K562 (cell line): ENCODE measurements at regions not wholly inside any gene's neighbourhood (a gene's known extent, or its start where the extent isn't known, plus 50 kb on each side); places are given as distances from the start of the nearest gene placed in this dataset.

Experiments
- EHMT2 ChIP-seq: fragments of 450-650 bp; IDR thresholded peaks from 2 replicates; pipeline ENCODE4 v1.6.1; 2018; ENCODE audit warnings: antibody characterized with exemption
- ILK ChIP-seq: fragments of 450-650 bp; IDR thresholded peaks from 2 replicates; pipeline ENCODE4 v1.6.1; 2016; ENCODE audit warnings: missing genetic modification characterization, low read depth, mild to moderate bottlenecking, missing compliant biosample characterization, moderate library complexity, borderline replicate concordance
- MYC ChIP-seq, 2 experiments: fragments of 250-450 bp in 1 of 2; sonication (Bioruptor Pico) in 1 of 2; IDR thresholded peaks; 2 replicates each; pipeline versions ENCODE4 v1.5.1 to v1.6.1; 2012 to 2021; ENCODE audit warnings: low read depth in 2 of 2, borderline replicate concordance in 1 of 2, improper control_type of control experiment in 1 of 2, low read length in 1 of 2, mild to moderate bottlenecking in 1 of 2, moderate library complexity in 1 of 2
- SRSF9 ChIP-seq: fragments of 200-400 bp; formaldehyde crosslinking; IDR thresholded peaks from 2 replicates; pipeline ENCODE4 v1.6.1; 2017; ENCODE audit warnings: low read depth, low read length, borderline replicate concordance
- TARDBP ChIP-seq: fragments of 450-650 bp; IDR thresholded peaks from 2 replicates; pipeline ENCODE4 v1.6.1; 2016
- TRIM25 ChIP-seq: fragments of 450-650 bp; IDR thresholded peaks from 2 replicates; pipeline ENCODE4 v1.7.0; 2016; ENCODE audit warnings: borderline replicate concordance
- ZKSCAN8 ChIP-seq: fragments of 200-800 bp; sonication (Bioruptor generic); IDR thresholded peaks from 2 replicates; pipeline ENCODE4 v1.6.1; 2016; ENCODE audit warnings: missing genetic modification characterization, missing compliant biosample characterization
- ZNF184 ChIP-seq: sonication (generic); formaldehyde crosslinking; IDR thresholded peaks from 2 replicates; pipeline ENCODE4 v1.5.0; 2020; ENCODE audit warnings: missing genetic modification reagents
- ZNF830 ChIP-seq: fragments of 250-450 bp; sonication (Bioruptor Pico); IDR thresholded peaks from 2 replicates; pipeline ENCODE4 v1.5.0; 2021; ENCODE audit warnings: mild to moderate bottlenecking
- TF ChIP-seq, protein P1 (sequence below): sonication (generic); formaldehyde crosslinking; IDR thresholded peaks from 2 replicates; pipeline ENCODE4 v1.8.1; 2023; ENCODE audit warnings: mild to moderate bottlenecking, missing genetic modification reagents
- TF ChIP-seq, protein P2 (sequence below), 2 experiments: fragments of 450-650 bp in 1 of 2; sonication (generic) in 1 of 2; formaldehyde crosslinking in 1 of 2; IDR thresholded peaks; 2 replicates each; pipeline versions ENCODE4 v1.7.1 to v1.9.0; 2016 to 2022; ENCODE audit warnings: inconsistent platforms in 1 of 2, mild to moderate bottlenecking in 1 of 2, missing genetic modification reagents in 1 of 2

- no peak for TF ChIP-seq TRIM25
- no peak for TF ChIP-seq ILK (tag)
- no peak for TF ChIP-seq ZKSCAN8 (CRISPR knock-in tag)
- TF ChIP-seq TARDBP, result no peak
- no peak for TF ChIP-seq ZNF830
- TF ChIP-seq SRSF9, result no peak
- TF ChIP-seq MYC (IDR thresholded peaks at IDR 0.05; ENCODE audit: low read depth, low read length), result no peak
- no peak for TF ChIP-seq MYC (CRISPR knock-in tag; IDR thresholded peaks at IDR 0.05; ENCODE audit: borderline replicate concordance, low read depth)
- TF ChIP-seq ZNF184, result no peak
- TF ChIP-seq, protein P1, sequence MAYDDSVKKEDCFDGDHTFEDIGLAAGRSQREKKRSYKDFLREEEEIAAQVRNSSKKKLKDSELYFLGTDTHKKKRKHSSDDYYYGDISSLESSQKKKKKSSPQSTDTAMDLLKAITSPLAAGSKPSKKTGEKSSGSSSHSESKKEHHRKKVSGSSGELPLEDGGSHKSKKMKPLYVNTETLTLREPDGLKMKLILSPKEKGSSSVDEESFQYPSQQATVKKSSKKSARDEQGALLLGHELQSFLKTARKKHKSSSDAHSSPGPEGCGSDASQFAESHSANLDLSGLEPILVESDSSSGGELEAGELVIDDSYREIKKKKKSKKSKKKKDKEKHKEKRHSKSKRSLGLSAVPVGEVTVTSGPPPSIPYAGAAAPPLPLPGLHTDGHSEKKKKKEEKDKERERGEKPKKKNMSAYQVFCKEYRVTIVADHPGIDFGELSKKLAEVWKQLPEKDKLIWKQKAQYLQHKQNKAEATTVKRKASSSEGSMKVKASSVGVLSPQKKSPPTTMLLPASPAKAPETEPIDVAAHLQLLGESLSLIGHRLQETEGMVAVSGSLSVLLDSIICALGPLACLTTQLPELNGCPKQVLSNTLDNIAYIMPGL (CRISPR knock-in tag), result no peak
- TF ChIP-seq, protein P2, sequence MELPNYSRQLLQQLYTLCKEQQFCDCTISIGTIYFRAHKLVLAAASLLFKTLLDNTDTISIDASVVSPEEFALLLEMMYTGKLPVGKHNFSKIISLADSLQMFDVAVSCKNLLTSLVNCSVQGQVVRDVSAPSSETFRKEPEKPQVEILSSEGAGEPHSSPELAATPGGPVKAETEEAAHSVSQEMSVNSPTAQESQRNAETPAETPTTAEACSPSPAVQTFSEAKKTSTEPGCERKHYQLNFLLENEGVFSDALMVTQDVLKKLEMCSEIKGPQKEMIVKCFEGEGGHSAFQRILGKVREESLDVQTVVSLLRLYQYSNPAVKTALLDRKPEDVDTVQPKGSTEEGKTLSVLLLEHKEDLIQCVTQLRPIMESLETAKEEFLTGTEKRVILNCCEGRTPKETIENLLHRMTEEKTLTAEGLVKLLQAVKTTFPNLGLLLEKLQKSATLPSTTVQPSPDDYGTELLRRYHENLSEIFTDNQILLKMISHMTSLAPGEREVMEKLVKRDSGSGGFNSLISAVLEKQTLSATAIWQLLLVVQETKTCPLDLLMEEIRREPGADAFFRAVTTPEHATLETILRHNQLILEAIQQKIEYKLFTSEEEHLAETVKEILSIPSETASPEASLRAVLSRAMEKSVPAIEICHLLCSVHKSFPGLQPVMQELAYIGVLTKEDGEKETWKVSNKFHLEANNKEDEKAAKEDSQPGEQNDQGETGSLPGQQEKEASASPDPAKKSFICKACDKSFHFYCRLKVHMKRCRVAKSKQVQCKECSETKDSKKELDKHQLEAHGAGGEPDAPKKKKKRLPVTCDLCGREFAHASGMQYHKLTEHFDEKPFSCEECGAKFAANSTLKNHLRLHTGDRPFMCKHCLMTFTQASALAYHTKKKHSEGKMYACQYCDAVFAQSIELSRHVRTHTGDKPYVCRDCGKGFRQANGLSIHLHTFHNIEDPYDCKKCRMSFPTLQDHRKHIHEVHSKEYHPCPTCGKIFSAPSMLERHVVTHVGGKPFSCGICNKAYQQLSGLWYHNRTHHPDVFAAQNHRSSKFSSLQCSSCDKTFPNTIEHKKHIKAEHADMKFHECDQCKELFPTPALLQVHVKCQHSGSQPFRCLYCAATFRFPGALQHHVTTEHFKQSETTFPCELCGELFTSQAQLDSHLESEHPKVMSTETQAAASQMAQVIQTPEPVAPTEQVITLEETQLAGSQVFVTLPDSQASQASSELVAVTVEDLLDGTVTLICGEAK (IDR thresholded peaks at IDR 0.05), result no peak
- TF ChIP-seq, protein P2 (CRISPR knock-in tag; IDR thresholded peaks at IDR 0.05), result no peak
- no peak for TF ChIP-seq EHMT2
Observed at GRCh38 chr11:95544095-95544856, 245.3 kb downstream of the FAM76B start.
